K562 (cell line): ENCODE measurements at regions not wholly inside any gene's neighbourhood (a gene's known extent, or its start where the extent isn't known, plus 50 kb on each side); places are given as distances from the start of the nearest gene placed in this dataset.

ENCODE experiments used
- ATAC-seq: fragments of 200-7000 bp; cut with Tn5 transposase; 3 replicates; pipeline ENCODE4 v1.9.1; 2020; ENCODE audit warnings: moderate library complexity
- BruUV-seq: library from RNA; stranded (reverse); fragments of 400-500 nt; replicated peaks from 2 replicates; lab custom pipeline; 2021; lab: Mats Ljungman, UMichigan
- CTCF ChIA-PET: fragments of 300-600 bp; formaldehyde crosslinking; extraction: SDS; loops from one replicate; lab custom pipeline; 2021; ENCODE audit warnings: low intra/inter-chr PET ratio; lab: Yijun Ruan, JAX
- POLR2A ChIA-PET: fragments of 300-600, 350-650 bp; sonication (Branson Sonifier 250); formaldehyde crosslinking; extraction: SDS; loops from one replicate; lab custom pipeline; 2021; ENCODE audit warnings: antibody characterized with exemption, inconsistent platforms; lab: Yijun Ruan, JAX
- DNase-seq, 4 experiments: peaks; one replicate each; pipeline versions ENCODE4 v3.0.0 to v3.0.0-alpha.2; 2011 to 2018; ENCODE audit warnings: low spot score in 3 of 4, mixed read lengths in 3 of 4; ENCODE audit errors: extremely low read depth in 1 of 4
- FAIRE-seq: peaks from 2 replicates; lab custom pipeline; 2011; peaks lifted over from hg19 to GRCh38; lab: Jason Lieb, UNC
- H2AFZ ChIP-seq: 2 replicates; pipeline ENCODE4 v1.6.0; 2011; ENCODE audit warnings: low read depth, low read length, control low read depth, inconsistent platforms
- H3K27ac ChIP-seq: fragments of 200-600 bp; 3 replicates; pipeline ENCODE4 v1.8.0; 2011; ENCODE audit warnings: low read depth, mild to moderate bottlenecking, control low read depth, inconsistent platforms, low read length, moderate library complexity, mixed read lengths; ENCODE audit errors: extremely low read depth
- H3K27me3 ChIP-seq, 2 experiments: fragments of 300-600 bp in 1 of 2; 2 replicates in 1 of 2; 3 replicates in 1 of 2; pipeline versions ENCODE4 v1.6.0 to v1.8.0; 2011; ENCODE audit warnings: inconsistent platforms in 2 of 2, low read length in 2 of 2, mild to moderate bottlenecking in 1 of 2, mixed read lengths in 1 of 2, moderate library complexity in 1 of 2; ENCODE audit not compliant: control insufficient read depth in 2 of 2, insufficient read depth in 2 of 2
- H3K36me3 ChIP-seq: fragments of 300-600 bp; 3 replicates; pipeline ENCODE4 v1.8.0; 2011; ENCODE audit warnings: mild to moderate bottlenecking, low read length, inconsistent platforms; ENCODE audit not compliant: control insufficient read depth, insufficient read depth
- H3K4me1 ChIP-seq, 2 experiments: fragments of 200-600 bp in 1 of 2; replicated peaks in 1 of 2; 2 replicates in 1 of 2; 3 replicates in 1 of 2; pipeline versions ENCODE4 v1.5.1 to v1.8.0; 2011; ENCODE audit warnings: inconsistent platforms in 2 of 2, low read length in 2 of 2, mild to moderate bottlenecking in 1 of 2, mixed read lengths in 1 of 2, moderate library complexity in 1 of 2; ENCODE audit not compliant: control insufficient read depth in 2 of 2, insufficient read depth in 2 of 2
- H3K4me2 ChIP-seq: 2 replicates; pipeline ENCODE4 v1.6.1; 2011; ENCODE audit warnings: low read length, control low read depth, inconsistent platforms, mixed read lengths; ENCODE audit not compliant: insufficient read depth
- H3K4me3 ChIP-seq: fragments of 200-600 bp; sonication (generic), shearing (Covaris generic); 2 replicates; pipeline ENCODE4 v1.5.1; 2016; ENCODE audit warnings: control low read depth, inconsistent platforms
- H3K79me2 ChIP-seq: fragments of 200-600 bp; 3 replicates; pipeline ENCODE4 v1.8.0; 2011; ENCODE audit warnings: low read length, inconsistent platforms; ENCODE audit not compliant: control insufficient read depth, insufficient read depth
- H3K9ac ChIP-seq, 2 experiments: 2 replicates each; pipeline versions ENCODE4 v1.6.0 to v1.6.1; 2011; ENCODE audit warnings: low read depth in 2 of 2, low read length in 2 of 2, control low read depth in 1 of 2, inconsistent platforms in 1 of 2, mild to moderate bottlenecking in 1 of 2, mixed read lengths in 1 of 2; ENCODE audit not compliant: insufficient read depth in 1 of 2
- H3K9me1 ChIP-seq: one replicate; pipeline ENCODE4 v1.6.0; 2011; ENCODE audit warnings: inconsistent platforms, mild to moderate bottlenecking, low read length, moderate library complexity; ENCODE audit not compliant: control insufficient read depth, insufficient read depth
- H3K9me3 ChIP-seq: replicated peaks from 2 replicates; pipeline ENCODE4 v1.5.1; 2011; ENCODE audit warnings: low read depth, low read length, inconsistent platforms; ENCODE audit not compliant: control insufficient read depth, insufficient read depth
- H4K20me1 ChIP-seq: replicated peaks from 2 replicates; pipeline ENCODE4 v1.6.1; 2011; ENCODE audit warnings: low read length, inconsistent platforms, mixed read lengths; ENCODE audit not compliant: control insufficient read depth, insufficient read depth
- FOXP1 ChIP-seq: sonication (generic); formaldehyde crosslinking; IDR thresholded peaks from 2 replicates; pipeline ENCODE4 v1.8.0; 2022; ENCODE audit warnings: mild to moderate bottlenecking, missing genetic modification reagents
- GATA2 ChIP-seq: sonication (generic); formaldehyde crosslinking; IDR thresholded peaks from 2 replicates; pipeline ENCODE4 v1.4.0; 2020; ENCODE audit warnings: mild to moderate bottlenecking, missing genetic modification reagents
- HMGXB4 ChIP-seq: sonication (generic); formaldehyde crosslinking; IDR thresholded peaks from 2 replicates; pipeline ENCODE4 v1.8.1; 2023; ENCODE audit warnings: mild to moderate bottlenecking, missing genetic modification reagents
- MTA3 ChIP-seq: fragments of 450-650 bp; formaldehyde crosslinking; IDR thresholded peaks from 2 replicates; pipeline ENCODE4 v1.6.1; 2017; ENCODE audit warnings: mild to moderate bottlenecking, borderline replicate concordance
- NELFE ChIP-seq: IDR thresholded peaks from 2 replicates; pipeline ENCODE4 v1.6.1; 2011; ENCODE audit warnings: mild to moderate bottlenecking; ENCODE audit not compliant: insufficient read depth, insufficient read length
- SP1 ChIP-seq: sonication (generic); formaldehyde crosslinking; IDR thresholded peaks from 2 replicates; pipeline ENCODE4 v1.8.1; 2022; ENCODE audit warnings: mild to moderate bottlenecking, missing genetic modification reagents
- THRA ChIP-seq: fragments of 450-650 bp; IDR thresholded peaks from 2 replicates; pipeline ENCODE4 v1.6.1; 2017; ENCODE audit warnings: mild to moderate bottlenecking, moderate library complexity
- UBTF ChIP-seq, 2 experiments: IDR thresholded peaks; 2 replicates each; pipeline ENCODE4 v1.6.1; 2012; ENCODE audit warnings: improper control_type of control experiment in 2 of 2, low read depth in 2 of 2, low read length in 2 of 2, borderline replicate concordance in 1 of 2
- WHSC1 ChIP-seq: IDR thresholded peaks from one replicate; pipeline ENCODE4 v1.6.1; 2012; ENCODE audit warnings: low read length, control low read depth, inconsistent platforms
- ZNF165 ChIP-seq: fragments of 250-450 bp; sonication (Bioruptor Pico); IDR thresholded peaks from 2 replicates; pipeline ENCODE4 v1.4.0; 2020; ENCODE audit warnings: borderline replicate concordance
- ZNF197 ChIP-seq: fragments of 200-800 bp; sonication (Bioruptor generic); IDR thresholded peaks from 2 replicates; pipeline ENCODE4 v1.6.1; 2016; ENCODE audit warnings: low read depth, missing genetic modification characterization, missing compliant biosample characterization
- ZNF830 ChIP-seq: fragments of 250-450 bp; sonication (Bioruptor Pico); IDR thresholded peaks from 2 replicates; pipeline ENCODE4 v1.5.0; 2021; ENCODE audit warnings: mild to moderate bottlenecking
- WGBS: fragments of 100-300 bp; shearing (Covaris generic); methylation state at CpG from one replicate; pipeline ENCODE4 v1.1.6; 2016; ENCODE audit warnings: low coverage, mixed read lengths; ENCODE audit not compliant: insufficient coverage; ENCODE audit errors: missing lambda C conversion rate; 5-methylcytosine and 5-hydroxymethylcytosine counted together
- in situ Hi-C: fragments of 300-500 bp; cut with MboI; formaldehyde crosslinking; loops from 4 replicates; pipeline ENCODE4 v1.15.0; 2018; ENCODE audit warnings: inconsistent platforms, mixed read lengths
- intact Hi-C: fragments of 100-400 bp; cut with micrococcal nuclease; formaldehyde crosslinking; loops from 2 replicates; pipeline ENCODE4 v1.14.2; 2022
- TF ChIP-seq, protein P1 (sequence below): fragments of 250-450 bp; sonication (Bioruptor Pico); IDR thresholded peaks from 2 replicates; pipeline ENCODE4 v1.8.0; 2021; ENCODE audit warnings: borderline replicate concordance, mild to moderate bottlenecking, moderate library complexity; ENCODE audit not compliant: poor library complexity, severe bottlenecking

DNA sequence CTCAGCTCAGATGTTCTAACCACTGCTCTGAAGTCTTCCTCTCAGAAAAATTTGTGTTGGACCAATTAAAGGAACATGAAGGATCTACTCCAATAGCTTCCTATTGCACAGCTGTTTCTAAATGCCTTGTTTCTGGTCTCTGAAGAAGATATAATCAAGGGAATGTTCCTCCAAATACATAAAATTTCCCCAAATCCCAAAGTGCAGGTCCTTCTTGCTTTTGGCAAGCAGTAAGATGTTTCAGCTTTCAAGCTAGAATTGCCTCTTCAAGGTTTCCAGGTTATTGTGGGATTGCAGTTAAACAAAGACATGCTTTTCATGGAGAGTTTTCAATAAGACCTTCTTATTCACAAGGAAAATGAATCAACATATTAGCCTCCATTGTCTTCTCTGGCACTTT, 574.5 kb upstream of the SLIT2 start (continued):
- TF ChIP-seq ZNF197 (no peak), FOXP1 (no peak)

DNA sequence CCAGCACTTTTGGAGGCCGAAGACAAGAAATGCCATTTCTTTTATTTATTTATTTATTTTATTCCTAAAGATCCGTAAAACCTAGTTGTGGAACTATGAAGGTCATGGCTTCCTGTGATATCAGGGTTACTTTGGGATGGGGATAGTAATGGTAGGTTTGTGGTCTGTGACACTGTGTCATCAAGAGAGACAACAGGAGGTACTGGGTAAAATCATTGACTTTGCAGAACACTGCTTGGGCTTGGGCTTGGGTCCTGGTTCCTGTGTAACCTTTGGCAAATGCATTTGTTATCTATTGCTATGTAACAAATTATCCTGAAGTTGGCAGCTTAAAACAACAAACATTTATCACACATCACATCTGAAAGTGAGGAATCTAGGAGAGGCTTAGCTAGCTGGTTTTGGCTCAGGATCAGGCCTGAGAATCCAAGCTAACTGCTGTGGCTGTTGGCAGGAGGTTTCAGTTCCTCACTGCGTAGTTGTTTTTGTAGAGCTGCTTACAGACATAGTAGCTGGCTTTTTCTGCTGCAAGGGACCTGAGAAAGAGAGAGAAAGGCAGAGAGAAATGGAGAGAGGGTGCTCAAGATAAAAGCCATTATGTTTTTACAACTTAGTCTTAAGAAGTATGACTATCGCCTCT, 576.4 kb upstream of the SLIT2 start:
- no peaks in the 10 kb centered on the region for H3K36me3 ChIP-seq
- in situ Hi-C loops (no loop called here), intact Hi-C loops (no loop called here)
- ATAC-seq: no peak
- H3K27me3 ChIP-seq: no peaks in the 10 kb centered on the region
- H3K9me1 ChIP-seq: no peaks in the 10 kb centered on the region
- no peak overlapping the region for H3K9ac ChIP-seq
- POLR2A ChIA-PET: no interaction called here
- CTCF ChIA-PET: no interaction called here
- no peaks in the 10 kb centered on the region for H4K20me1 ChIP-seq
- WGBS: 2% methylated on average over 4 of the region's 4 CpGs
- no TSS peak for BruUV-seq
- H3K4me1 ChIP-seq: no peaks in the 10 kb centered on the region
- no peaks in the 10 kb centered on the region for H3K79me2 ChIP-seq
- H3K4me2 ChIP-seq: no peak overlapping the region
- no peaks in the 10 kb centered on the region for H3K9me3 ChIP-seq
- DNase-seq: no peak
- FAIRE-seq: no peak
- no peak overlapping the region for H3K4me3 ChIP-seq
- H3K27ac ChIP-seq: no peak overlapping the region
- no peak overlapping the region for H2AFZ ChIP-seq
- TF ChIP-seq THRA (no peak), SP1 (no peak), NELFE (no peak), HMGXB4 (CRISPR knock-in tag) (no peak), ZNF165 (no peak), UBTF (IDR thresholded peaks at IDR 0.05; ENCODE audit: borderline replicate concordance in 1 of 2, low read depth in 2 of 2, low read length in 2 of 2) (no peak), MTA3 (no peak), GATA2 (no peak), ZNF830 (CRISPR knock-in tag) (no peak), WHSC1 (no peak)
- TF ChIP-seq, protein P1, sequence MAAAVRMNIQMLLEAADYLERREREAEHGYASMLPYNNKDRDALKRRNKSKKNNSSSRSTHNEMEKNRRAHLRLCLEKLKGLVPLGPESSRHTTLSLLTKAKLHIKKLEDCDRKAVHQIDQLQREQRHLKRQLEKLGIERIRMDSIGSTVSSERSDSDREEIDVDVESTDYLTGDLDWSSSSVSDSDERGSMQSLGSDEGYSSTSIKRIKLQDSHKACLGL (CRISPR knock-in tag): no peak
